ENCODE measurements at regions not wholly inside any gene's neighbourhood (a gene's known extent, or its start where the extent isn't known, plus 50 kb on each side); places are given as distances from the start of the nearest gene placed in this dataset.

- DNase-seq (ENCODE audit: low read depth): no peak
These were observed 239.1 kb downstream of the KLF12 start for GRCh38 chr13:73894995-73895571.

- no peak for DNase-seq (ENCODE audit: low read depth)
These were observed 240.4 kb downstream of the KLF12 start for GRCh38 chr13:73893833-73894232.

DNA sequence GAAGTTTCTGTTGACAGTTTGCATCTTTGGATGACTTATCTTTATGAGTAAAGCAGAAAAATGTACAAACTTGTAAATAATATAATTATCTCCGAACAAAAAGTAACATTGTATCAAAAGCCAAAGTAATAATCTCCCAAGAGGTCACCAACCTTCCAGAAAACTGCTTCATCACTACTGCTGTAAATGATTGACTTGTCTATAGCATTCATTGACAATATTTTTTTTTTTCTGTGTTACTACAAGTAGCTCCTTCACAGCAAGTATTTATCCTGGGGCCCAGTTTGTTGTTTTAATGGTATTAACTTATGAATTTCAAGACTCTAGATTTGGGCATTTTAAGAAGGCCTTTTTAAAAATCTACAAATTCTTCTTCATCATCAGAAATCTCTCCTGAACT lies 242.4 kb downstream of the KLF12 start:
- no peak for DNase-seq (ENCODE audit: low read depth)

DNA sequence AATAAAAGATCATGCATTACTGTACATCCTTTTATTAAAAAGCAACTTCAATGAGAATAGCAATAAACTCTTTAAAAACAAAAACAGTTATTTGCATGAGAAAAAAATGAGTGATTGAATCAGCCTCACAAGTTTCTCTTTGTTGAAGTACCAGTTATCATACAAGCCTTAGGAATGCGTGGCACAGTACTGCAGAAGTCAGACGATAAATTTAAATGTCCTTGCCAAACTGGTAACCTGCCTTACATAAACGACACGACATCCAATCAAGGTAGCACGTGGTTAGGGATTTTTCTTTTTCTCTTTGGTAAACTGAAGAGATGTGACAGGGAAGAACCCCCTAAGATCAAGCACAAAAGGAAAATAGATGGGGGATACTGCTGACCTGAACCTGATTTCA lies 251.0 kb downstream of the KLF12 start:
- DNase-seq (ENCODE audit: low read depth): no peak

DNA sequence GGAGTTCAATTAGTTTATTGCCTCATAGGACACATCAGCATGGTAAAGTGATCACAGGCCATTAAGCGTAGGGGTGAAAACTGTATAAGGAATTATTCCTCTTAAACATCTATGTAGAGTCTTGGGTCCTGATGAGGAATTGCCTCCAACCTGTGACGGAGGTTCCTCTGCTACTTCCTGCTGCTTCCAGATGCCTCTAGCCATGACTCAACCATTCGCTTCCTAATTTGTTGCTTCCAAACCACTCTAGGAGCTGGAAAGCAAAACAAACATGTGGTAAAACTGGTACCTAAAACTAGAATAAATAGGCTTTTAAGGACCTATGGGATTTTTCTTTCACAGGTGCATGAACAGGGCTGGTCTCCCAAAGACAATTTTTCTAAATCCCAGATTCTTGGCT lies 253.8 kb downstream of the KLF12 start:
- DNase-seq (ENCODE audit: low read depth): no peak

DNA sequence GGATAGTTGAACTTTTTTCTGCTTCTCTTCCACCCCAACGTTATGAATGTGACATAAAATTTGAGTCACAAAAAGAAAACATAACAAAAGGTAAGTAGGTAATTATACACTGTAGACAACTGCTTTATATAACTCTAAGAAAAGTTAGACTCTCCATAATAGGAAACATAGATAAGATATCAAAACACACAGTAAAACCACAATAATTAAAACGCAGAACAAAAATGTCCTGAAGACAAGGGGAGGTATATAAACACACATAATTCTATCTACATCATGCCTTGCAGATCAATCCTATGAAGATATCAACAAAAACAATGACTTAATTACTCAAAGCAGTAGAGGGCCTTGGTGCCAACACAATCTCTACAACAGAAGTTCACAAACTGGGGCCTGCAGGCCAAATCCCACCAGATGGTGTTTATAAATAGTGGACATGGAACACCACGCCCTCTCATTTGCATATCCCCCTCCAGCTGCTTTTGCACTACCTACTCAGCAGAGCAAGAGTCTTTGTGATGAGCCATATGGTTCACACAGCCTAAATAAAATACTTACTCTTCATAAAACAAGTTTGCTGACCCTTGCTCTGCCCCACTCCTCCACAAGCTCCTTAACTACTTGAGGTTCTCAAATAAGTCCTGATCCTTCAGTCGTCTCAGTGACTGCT lies 254.7 kb downstream of the KLF12 start:
- no peak for DNase-seq (ENCODE audit: low read depth)

DNA sequence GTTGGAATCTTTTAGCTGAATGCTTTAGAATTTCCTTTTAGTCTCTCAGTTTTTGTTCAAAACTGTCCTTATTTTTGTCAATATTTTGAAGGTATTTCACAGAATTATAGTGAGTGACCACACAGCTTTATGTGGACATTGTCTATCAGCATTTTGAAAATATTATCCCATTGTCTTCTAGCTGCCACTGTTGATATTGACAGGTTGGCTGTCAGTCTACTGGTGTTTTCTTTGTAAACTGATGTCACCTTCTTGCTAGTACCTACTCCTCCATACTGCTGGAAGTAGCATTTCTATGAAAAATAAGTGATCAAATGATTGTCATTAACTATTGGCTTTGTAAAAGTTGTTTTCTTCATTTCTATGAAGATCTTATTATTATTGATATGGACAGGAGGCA lies 256.8 kb downstream of the KLF12 start:
- DNase-seq (ENCODE audit: low read depth): no peak

DNA sequence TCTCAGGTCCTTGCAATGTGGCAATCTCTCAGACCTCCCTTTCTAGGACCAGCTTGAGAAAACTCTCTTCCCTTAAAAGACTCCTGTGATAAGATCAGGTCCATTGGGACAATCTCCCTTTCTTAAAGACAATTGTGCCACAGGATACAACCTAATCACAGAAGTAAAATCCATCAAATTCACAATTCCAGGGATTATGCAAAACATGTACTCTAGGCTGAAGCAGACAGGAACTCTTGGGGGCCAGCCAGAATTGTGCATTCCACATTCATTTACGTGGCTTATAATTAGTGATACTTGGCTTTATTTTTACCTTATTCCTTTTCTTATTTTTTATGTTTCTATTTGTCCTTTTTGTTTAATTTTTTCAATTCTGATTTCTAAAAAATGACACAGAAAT lies 257.9 kb downstream of the KLF12 start:
- no peak for DNase-seq (ENCODE audit: low read depth)

- no peak for DNase-seq (ENCODE audit: low read depth)
These were observed 260.0 kb downstream of the KLF12 start for GRCh38 chr13:73873940-73874830.

DNA sequence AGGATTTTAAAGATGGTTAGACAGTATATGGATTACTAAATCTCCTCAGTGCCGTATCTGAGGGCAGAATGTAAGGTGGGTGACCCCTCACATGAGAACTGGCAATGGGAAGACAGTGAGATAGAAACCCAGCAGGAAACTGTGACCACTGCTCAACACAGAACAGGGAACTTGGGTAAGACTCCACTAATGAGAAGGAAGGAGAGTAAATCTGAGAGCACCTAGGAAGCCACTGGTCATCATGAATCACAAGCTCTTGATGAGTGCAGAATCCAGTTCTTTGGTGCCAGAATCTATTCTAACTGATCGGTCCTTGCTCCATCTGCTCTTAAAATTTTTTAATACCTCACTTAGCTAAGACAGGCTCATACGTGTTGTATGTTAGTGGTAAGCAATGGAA lies 261.8 kb downstream of the KLF12 start:
- DNase-seq (ENCODE audit: low read depth): no peak

DNA sequence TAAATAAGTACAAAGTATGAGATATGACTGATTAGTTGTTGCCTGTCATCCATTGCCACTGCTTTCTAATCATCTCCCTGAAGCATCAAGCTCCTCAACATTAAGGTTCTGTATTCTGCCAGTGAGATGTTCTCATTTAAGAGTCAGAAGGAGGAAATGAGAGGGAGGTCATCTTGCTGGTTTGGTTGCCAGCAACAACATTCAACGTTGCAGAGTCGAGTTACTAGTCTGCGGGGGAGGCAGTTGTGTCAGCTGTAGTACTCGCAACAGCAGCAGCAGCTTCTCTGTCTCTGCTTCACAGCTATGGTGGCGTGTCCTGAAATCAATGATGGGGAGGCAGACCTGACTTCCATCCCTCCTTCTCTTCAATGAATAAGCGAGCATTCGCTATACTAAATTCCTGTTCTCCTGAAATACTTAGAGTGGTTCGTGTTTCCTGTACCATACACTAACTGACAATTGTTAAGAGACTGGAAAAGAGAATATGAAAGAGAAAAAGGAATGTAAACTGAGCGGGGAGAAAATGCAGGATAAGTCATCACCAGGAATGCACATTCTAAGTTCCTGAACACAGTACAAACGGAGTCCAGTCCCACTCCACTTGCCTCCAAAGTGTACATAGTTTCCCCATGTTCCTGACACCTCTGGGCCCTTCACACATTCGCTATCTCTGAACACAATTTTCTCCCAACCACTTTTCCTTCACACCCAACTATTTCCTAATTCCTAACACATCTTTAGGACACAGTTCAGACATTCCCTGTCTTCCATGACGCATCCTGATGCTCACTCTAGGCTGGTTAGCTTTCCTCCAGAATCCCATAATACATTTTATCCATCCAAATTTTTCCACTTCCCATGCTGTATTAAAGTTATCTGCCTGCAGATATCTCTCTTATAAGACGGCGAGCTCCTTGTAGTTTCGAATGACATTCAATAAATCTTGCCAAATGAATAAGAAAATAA lies 263.0 kb downstream of the KLF12 start:
- DNase-seq (ENCODE audit: low read depth): no peak

GRCh38 chr13:73870036-73870741 lies 264.0 kb downstream of the KLF12 start:
- no peak for DNase-seq (ENCODE audit: low read depth)

DNA sequence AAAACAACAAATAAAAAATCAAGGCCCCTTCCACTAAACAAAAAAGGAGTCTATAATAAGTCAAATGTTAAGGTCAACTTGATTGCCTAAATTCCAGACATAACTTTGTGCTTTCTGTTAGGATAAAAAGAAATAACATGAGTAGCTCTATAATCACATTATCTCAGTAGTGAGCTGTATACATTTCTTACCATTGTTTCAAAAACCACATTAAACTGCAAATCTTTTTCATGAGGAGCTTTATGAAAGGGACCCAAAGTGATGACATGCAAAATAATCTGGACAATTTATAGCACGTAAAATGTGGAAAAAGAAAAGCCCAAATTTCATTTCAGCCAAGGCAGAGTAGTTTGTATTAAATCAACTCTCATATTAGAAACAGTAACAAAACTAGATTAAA lies 269.2 kb downstream of the KLF12 start:
- no peak for DNase-seq (ENCODE audit: low read depth)

DNA sequence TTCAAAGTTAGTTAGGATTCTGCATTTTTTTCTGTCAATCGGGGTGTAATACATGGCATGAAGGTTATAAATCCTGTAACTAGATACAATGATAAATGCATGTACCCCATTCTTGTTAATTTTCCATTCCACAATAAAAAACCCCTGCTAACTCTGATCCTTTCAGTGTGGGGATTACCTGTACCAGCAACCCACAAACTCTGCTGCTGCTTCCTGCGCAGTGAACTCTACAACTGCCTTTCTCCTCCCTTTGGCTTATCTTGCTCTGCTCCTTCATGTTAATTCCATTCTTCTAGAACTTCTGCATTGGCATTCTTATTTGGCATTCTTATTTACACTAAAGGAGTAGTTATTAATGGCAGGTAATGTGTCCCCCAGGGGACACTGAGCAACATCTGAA lies 273.1 kb downstream of the KLF12 start:
- no peak for DNase-seq (ENCODE audit: low read depth)

- DNase-seq (ENCODE audit: low read depth): no peak
These were observed 273.7 kb downstream of the KLF12 start for GRCh38 chr13:73860501-73860900.

DNA sequence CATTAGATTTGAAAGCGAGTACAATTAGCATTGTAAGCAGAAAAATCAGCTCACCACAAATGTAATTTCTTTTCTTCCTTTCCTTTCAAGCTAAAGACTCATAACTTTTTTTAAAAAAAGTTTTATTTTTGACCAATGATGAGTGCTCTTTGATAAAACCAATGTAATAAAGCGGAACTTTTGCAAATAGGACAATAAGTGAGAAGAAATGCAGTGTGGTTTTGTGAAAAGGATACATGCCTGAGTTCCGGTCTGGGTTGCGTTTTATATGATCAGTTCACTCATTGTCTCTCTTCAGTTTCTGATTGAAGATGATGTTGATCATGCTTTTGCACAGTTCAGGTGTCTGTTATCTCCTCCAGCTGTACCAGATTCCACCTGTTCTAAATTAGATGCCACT lies 274.4 kb downstream of the KLF12 start:
- no peak for DNase-seq (ENCODE audit: low read depth)

DNA sequence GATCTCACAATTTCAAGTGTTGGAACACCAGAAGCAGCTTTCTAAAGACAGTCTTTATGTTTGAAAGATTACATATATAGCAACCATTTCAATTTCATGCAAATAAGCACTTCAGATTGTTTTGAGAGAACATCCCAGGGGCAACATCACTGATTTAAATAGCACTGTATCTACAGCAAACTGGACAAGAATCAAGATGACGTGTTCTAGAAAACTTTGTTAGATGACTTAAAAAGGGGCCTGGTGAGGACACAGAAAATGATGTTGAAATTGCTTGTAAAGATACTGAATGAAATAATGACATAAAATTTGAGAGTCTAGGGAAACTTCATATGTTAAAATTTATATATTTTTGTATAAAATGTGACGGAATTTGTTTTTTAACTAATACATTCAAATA lies 277.1 kb downstream of the KLF12 start:
- DNase-seq (ENCODE audit: low read depth): no peak

GRCh38 chr13:73851104-73851503 lies 283.1 kb downstream of the KLF12 start:
- no peak for DNase-seq (ENCODE audit: low read depth)

- DNase-seq (ENCODE audit: low read depth): no peak
These were observed 283.9 kb downstream of the KLF12 start for GRCh38 chr13:73850104-73850873.

DNA sequence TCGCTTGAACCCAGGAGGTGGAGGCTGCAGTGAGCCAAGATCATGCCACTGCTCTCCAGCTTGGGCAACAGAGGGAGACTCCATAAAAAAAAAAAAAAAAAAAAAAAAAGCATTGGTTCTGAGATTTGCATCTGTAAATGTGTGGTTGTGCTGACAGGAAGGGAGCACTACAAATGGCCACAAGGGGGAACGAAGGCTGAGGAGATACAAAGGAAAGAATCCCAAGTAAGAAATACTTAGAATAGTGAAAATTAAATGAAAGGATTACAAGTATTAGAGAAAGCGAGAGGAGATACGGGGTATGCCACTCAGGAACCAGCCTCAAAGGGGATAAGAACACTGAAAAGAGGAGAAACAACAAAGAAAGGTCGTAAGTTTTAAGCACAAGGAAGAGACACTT lies 284.9 kb downstream of the KLF12 start:
- no peak for DNase-seq (ENCODE audit: low read depth)

- no peak for DNase-seq (ENCODE audit: low read depth)
These were observed 289.2 kb downstream of the KLF12 start for GRCh38 chr13:73844986-73845385.
